ENCODE measurements at regions not wholly inside any gene's neighbourhood (a gene's known extent, or its start where the extent isn't known, plus 50 kb on each side); places are given as distances from the start of the nearest gene placed in this dataset.

DNA sequence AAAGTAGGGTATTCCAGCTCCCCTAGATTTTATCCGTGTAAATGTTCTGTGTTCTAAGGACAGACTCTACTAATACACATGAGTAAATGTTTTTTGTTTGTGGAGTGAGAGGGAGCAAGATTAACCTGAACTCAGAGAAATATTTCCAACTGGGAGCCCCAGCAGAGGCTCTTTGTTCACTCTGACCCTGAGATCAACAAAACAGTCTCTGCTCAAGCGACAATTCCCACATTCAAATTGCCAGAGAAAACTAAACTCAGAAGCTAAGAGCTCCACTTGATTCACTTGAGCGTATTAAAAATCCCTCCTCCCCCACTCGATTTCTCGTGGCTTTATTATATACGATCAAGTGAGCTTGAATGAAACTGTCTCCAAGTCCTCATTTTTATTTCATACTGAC is 413.9 kb upstream of the JARID2 start:
- TF ChIP-seq, protein P1, sequence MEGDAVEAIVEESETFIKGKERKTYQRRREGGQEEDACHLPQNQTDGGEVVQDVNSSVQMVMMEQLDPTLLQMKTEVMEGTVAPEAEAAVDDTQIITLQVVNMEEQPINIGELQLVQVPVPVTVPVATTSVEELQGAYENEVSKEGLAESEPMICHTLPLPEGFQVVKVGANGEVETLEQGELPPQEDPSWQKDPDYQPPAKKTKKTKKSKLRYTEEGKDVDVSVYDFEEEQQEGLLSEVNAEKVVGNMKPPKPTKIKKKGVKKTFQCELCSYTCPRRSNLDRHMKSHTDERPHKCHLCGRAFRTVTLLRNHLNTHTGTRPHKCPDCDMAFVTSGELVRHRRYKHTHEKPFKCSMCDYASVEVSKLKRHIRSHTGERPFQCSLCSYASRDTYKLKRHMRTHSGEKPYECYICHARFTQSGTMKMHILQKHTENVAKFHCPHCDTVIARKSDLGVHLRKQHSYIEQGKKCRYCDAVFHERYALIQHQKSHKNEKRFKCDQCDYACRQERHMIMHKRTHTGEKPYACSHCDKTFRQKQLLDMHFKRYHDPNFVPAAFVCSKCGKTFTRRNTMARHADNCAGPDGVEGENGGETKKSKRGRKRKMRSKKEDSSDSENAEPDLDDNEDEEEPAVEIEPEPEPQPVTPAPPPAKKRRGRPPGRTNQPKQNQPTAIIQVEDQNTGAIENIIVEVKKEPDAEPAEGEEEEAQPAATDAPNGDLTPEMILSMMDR (IDR thresholded peaks at IDR 0.05), result no peak
- TF ChIP-seq POLR2AphosphoS5 (IDR thresholded peaks at IDR 0.05) (no peak), POLR2A (IDR thresholded peaks at IDR 0.05) (no peak), EP300 (IDR thresholded peaks at IDR 0.05) (no peak)

Measured in sigmoid colon (tissue), 4 donors.